NCI-H2196 treated with DMSO at 0.1 percent for 48 hours (cell line): ENCODE measurements at regions not wholly inside any gene's neighbourhood (a gene's known extent, or its start where the extent isn't known, plus 50 kb on each side); places are given as distances from the start of the nearest gene placed in this dataset.
"Not testable (repeated sequence)": the region's sequence is repeated elsewhere in the genome, so short reads cannot be mapped to it uniquely, and the experiment has no call there.

Source experiments
- DNase-seq: peaks from one replicate; lab custom pipeline; 2025; ENCODE audit not compliant: unreplicated experiment; lab: John Stamatoyannopoulos, UW

DNA sequence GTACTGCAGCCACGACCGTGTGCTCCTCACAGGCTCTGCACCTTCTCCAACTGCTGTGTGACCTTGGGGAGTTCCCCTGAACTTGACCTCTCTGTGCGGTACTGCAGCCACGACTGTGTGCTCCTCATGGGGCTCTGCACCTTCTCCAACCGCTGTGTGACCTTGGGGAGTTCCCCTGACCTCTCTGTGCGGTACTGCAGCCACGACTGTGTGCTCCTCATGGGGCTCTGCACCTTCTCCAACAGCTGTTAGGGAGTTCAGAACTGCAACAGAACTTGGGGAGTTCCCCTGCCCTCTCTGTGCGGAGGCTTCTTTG, 294.6 kb downstream of the NDUFA10 start:
- DNase-seq = not testable (repeated sequence)

DNA sequence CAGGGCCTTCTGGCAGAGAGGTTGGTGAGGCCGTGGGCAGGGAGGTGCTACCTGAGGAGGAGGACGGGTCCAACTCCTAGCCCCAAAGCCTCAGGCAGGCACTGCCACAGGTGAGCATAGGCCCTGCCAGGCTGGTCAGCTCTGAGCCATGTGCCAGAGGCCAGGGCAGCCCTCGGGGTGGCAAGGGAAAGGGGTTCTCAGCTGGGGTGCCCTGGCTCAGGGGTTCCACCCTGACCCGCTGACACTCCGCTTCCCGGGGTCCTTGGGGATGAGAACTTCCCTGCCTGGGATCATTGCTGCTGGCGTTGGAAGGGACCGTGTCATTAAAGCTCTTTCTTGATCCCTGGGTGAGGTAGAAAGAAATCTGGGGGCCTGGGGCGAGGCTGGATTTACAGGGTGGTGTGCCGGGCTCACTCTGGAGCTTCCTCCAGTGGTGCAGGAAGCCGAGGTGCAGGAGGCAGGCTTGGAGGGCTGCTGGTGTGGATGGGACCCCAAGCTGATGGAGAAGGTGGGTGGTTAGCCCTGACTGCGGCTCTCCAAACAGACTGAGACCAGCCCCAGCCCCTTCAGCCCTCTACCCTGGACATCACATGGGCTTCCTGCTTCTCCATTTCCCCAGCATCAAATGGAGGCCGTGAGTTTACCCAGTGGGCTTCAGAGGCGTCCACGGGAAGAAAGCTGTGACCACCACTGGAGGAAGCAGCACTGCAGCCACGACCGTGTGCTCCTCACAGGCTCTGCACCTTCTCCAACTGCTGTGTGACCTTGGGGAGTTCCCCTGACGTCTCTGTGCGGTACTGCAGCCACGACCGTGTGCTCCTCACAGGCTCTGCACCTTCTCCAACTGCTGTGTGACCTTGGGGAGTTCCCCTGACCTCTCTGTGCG, 295.2 kb downstream of the NDUFA10 start:
- DNase-seq = no peak

DNA sequence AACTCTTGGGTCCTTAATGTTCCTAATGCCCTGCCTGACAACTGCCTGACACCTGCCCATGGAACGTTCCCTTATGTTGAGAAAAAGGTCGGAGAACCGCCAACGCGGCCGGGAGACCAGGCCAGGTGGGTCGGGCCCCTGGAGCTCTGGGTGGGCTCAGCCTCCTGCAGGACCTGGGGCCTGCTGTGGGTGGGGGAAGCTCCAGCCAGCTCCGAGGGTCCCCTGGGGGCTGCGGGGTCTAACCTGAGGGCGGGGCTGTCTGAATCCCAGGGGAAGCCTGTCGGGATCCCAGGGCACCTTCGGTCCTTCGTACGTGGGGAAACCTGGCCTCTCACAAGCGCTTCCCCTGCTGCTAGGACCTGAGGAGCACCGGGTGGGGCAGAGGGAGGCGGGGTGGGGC, 296.0 kb downstream of the NDUFA10 start:
- DNase-seq = no peak

DNA sequence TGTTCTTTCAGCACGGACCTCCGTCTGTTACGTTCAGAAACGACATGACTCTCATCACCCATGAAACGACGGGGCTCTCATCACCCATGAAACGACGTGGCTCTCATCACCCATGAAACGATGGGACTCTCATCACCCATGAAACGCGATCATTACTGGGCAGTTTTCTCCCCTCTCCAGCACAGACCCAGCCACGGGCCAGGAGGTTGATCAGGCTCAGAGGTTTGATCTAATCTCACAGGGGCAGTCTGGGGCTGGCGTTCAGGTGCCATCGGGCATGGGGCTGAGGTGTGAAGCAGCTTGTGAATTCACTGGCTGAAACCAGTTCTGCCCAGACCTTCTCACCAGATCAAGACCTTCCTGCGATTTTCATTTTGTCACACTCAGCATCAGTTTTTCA, 296.4 kb downstream of the NDUFA10 start:
- DNase-seq = no peak

DNA sequence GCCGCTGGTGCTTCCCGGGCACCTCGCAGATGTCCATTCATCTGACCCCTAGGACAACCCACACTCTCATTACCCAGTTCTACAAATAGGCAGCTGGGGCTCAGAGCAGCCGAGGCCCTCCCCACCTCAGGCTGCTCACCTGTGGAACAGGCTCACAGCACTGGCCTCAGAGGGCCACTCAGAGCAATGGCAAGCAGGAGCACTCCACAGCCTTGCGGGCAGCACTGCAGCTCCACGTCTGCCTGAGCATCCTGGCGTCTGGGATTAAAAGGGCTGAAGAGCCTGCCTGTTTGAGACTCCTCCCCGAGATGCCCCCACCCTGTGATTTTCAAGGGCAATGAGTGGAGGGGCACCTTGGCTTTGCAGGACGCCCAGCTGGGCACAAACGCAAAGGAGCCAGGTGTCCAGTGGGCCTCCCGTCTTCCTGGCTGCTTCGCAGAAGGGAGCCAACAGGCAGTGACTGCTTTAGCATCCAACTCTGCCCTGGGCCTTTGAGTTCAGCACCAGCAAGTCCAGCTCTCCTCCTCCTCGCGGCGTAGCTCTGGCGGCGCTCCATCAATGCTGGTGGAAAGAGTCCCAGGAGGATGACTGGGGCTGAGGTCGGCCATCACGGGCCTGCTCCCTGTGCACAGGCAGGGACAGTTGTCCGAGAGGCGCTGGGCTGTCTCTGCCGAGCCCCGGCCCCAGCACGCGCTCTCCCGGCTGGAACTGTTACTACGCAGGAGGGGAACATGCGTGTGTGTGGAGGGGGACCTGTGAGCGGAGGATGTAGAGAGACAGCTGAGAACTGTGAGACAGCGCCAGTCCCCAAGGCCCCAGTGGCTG, 297.2 kb downstream of the NDUFA10 start:
- peak; percentile 9 for DNase-seq

DNA sequence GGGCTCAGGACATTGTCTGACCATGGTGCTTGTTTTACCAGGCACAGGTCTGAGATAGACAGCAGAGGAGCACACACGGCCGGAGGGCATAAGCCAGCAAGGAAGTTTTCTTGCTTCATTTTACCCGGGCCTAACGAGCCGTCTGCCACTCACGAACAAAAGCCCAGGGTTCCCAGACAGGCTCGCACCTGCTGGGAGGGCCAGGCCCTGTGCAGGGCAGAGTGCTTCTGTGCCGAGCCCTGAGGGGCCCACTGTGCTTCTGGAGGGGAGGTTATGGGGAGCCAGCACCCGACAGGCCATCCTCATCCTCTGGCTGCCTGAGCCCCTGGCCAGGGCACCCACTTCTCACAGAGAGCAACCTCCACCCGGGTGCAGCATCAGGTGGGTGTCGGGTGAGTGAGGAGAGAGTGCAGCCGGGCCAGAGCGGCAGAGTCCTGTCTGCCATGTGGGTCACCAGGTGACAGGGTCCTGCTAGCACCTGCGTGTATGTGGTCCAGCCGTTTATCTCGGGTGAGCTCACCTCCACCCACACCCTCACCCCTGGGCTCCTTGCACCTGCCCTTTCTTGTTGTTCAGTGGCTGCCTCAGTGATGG, 297.9 kb downstream of the NDUFA10 start:
- DNase-seq = no peak

DNA sequence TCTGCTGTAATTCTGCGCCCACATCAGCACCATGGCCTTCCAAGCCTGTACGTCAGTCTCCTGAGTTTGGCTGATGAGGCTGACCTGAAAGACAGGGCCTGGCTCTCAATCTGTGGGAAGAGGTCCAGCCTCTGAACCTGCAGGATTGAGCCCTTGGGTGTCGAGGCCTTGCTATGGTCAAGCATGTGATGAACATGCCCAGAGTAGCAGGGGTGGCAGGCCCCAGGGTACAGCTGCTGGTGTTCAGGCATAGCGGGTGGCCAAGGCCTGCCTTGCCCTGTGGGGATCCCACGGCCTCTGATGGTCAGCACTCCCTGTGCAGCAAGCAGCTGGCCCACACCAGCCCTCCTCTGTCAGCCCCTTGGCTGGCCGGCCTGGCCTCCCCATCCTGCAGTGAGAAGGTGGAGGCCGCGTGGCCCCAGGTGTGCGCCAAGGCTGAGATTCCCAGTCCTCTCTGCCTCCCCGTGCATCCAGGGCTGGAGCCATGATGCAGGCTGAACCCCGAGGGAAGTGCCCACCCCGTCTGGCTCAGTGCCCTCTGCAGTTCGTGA, 298.4 kb downstream of the NDUFA10 start:
- DNase-seq = no peak

DNA sequence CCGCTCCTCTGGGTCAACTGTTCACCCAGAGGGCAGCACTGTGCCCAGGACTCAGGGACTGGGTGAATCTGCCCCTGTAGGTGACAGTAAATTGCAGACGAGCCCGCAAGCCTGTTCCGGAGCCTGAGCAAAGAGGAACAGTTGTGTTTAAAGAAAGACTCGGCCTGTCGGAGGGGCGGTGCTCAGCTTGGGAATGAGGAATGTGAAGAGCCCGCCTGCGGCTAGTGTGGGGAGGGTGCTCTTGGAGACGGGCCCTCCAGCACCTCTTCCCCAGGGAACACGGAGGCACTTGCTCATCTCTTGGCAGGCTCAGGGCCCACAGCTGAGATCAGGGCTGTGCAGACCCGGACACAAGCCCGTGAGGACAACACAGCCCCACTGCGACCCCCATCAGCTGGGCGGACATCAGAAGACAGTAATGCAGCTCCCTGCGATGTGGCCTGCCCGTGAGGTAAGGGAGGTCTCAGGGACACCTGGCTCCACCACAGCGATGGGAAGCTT, 299.0 kb downstream of the NDUFA10 start:
- no peak for DNase-seq

DNA sequence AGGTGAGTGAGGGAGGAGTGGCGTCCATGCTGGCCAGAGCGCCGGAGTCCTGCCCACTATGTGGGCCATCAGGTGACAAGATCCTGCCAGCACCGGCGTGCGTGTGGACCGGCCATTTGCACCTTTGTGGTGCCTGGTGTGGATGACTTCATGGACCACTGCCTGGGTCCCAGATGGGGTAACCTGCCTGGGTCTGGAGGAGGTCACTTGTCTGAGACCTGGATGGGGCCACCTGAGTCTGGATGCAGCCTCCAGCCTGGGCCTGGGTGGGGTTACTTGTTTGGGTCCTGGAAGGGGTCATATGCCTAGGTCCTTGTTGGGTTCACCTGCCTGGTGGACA, 299.6 kb downstream of the NDUFA10 start:
- DNase-seq = no peak

DNA sequence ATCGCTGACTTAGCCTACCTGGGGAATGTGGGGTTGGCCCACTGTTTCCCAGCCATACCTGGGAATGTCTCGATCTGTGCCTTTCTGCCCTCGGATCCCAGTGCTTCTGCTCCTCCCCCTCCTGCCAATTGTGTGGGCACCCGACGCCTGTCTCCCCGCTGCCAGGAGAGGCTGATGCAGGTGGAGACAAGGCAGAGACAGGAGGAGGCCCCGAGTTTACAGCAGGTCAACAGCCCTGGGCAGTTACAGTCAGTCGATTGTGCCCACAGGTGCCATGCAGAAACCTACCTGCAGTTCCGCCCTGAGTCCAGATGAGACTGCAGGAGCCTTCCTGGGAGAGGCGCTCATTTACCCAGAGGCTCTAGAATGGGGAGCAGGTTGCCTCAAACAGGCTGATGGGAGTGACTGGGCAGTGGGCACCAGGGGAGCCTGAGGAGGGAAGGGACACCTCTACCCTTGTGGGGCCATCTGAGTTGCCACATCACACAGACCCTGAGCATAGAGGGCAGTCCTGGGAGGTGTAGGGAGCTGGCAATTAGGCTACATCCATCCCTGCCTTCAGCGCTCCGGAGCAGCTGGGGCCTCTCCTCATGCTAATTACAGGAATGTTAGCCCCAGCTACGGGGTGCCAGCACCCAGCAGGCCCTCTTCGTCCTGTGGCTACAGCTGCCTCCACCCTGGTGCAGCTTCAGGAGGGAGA, 300.1 kb downstream of the NDUFA10 start:
- no peak for DNase-seq

DNA sequence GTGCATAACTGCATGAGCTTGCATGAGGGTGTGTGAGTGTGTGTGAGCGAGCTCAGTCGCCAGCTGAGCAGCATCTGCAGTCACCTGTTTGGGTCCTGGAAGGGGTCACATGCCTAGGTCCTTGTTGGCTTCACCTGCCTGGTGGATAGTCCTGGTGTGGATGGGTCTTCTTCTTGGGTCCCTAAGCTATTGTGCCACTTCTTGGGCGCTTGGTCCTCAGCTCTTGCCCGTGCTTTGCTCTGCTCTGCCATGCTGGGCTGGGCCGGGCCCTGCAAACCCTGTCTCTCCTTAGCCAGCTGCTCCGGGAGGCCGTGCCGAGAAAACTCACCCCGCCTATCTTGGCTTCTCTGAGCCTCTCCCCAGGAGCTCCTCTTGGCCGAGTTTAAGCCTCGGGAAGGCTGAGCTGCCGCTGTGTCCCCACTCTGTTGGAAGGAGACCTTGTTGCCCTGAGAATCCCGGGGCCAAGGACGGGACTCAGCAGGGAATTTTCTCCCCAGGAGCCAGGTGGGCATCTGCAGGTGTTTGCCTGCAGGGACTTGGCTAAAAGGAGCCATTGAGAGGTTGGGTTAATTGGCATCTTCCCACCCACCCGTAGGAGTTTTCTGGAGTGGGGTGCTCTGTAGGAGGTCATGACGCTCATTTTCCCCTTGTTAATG, 300.8 kb downstream of the NDUFA10 start:
- DNase-seq = no peak

DNA sequence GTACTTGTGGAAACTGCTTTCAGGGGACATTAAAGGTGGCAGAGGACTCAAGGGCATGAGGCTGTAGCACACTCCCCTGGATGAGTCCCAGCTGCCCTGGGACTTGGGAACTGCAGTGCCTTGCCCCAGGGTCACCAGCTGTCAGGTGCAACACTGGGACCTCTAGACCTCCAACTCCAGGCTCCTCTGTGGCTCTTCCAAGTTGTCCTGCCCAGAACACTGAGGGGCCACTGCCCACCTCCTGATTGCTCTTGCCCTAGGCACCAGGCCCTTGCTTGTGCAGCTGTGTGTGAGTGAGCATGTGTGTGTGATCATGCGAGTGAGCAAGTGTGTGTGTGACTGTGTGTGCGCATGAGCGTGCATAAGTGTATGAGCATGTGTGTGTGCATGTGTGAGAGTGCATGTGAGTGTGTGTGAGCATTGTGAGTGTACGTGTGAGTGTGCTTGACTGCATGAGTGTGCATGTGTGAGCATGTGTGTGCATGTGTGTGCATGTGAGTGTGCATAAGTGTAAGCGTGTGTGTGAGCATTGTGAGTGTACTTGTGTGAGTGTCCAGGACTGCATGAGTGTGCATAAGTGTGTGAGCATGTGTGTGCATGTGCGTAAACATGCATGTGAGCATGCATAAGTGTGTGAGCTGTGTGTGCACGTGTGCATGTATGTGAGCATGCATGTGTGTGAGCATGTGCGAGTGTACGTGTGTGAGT, 301.5 kb downstream of the NDUFA10 start:
- DNase-seq = no peak

DNA sequence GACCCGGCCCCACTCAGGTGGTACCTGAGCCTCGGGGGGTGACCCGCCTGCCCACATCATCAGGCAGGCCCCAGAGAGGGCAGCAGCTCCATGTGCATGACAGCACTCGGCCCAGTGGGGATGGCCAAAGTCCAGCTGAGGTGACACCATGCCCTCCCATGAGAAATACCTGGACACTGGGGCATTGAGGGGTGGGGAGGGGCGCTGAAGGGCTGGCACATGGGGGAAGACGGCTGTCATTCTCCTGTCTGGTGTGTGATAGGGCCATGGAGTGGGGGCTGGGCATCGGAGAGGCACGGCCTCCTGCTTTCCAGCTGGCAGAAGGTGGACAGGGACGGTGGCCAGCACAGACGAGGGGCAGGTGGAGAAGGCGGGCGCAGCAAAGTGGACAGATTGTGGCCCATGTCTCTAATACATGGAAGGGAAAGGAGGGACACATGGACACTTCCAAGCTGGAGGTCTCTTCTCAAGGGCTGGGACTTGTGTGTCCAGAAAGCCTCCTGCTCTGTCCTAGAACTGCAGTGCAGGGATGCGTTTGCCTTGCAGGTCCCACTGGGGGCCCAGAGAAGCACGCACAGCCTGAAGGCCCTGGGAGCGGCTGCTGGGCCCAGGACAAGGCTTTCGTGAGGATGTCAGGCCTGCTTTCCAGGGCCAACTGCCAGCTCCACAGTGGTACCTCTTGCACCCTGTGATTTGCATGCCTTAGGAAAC, 302.2 kb downstream of the NDUFA10 start:
- no peak for DNase-seq

DNA sequence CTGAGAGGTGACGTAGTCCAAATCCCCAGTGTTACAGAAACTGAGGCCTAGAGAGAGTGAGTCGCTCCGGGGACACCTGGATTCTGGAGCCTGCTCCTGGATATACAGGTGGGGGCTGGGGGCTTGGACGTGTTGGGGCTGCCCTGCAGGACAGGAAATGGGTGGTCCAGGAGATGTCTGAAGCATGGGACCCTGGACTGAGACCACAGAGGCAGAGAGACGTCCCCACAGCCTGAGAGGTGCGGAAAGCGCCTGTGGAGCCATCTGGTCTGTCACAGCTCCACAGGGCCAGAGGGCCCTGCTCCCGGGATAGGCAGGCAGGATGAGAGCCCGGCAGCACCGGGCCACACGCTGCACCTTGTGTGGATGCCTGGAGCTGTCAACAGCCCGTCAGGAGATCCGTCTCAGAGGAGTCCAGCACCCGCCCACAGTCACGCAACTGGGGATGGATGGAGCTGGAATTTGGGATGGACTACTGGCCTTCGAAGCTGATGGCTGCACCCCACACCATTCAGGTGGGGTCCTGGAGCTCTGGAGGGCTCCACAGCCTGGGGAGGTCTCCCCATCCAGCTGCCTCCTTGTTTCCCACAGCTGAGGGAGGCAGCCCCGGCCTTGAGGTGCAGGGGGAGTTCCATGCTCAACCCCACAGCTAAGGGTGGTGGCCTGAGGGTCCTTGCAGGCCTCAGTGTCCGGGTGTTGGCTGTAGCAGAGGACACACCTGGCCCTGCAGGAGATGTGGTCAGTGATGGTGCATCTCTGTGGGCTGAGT, 303.0 kb downstream of the NDUFA10 start:
- DNase-seq = no peak

DNA sequence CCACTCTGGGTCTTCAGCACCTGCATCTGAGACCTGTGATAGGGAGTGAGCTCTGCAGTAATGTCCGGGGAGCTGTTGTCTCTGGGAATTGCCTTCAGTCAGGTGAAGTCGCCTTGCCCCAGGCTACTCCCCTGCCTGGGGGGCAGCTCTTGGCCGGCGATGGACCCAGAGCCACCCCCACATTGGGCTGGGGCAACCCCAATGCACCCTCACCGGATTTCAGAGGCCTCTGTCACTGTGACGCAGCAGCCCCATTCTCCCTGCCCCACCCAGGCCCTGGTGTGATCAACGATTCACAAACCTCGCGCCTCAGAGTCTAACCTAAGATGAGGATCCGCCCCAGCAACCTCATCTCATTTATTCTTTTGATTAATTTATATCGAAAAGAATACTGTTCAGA, 303.6 kb downstream of the NDUFA10 start:
- no peak for DNase-seq

DNA sequence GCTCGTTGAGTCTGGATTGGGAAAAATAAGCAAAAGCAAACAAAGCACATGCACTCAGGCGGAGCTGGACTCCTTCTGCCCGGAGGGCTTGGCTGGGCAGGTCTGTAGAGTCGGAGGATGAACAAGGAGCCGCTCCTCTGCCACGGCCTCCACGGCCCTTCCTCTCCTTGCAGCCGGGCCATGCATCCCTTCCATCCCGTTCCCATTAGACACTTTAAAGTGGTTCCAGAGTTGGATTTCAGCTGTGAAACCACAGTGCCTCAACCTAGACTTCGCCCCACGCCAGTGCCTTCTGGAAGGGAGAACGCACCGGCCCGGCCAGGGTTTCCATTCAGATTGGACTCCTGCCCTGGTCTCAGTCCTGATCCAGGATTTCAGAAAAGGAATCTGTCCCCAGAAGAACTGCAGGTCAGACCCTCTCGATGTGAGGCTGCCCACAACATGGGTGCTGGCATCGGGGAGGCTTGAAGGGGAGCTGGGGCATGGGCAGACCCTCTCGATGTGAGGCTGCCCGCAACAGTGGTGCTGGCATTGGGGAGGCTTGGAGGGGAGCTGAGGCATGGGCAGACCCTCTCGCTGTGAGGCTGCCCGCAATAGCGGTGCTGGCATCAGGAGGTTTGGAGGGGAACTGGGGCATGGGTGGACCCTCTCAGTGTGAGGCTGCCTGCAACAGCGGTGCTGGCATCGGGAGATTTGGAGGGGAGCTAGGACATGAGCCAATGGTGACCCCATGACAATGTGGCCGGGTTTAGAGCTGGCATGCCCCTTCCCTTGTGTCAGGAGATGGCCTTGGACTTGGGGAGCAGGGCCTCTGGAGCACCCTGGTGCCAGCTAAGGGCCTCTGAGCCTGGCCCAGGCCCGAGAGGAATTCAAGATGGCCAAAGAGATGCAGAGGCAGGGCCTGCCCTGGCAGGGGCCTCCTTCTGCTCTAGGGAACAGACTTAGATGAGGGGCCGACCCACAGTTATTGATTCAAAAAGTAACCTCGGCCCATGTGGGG, 304.5 kb downstream of the NDUFA10 start:
- no peak for DNase-seq

DNA sequence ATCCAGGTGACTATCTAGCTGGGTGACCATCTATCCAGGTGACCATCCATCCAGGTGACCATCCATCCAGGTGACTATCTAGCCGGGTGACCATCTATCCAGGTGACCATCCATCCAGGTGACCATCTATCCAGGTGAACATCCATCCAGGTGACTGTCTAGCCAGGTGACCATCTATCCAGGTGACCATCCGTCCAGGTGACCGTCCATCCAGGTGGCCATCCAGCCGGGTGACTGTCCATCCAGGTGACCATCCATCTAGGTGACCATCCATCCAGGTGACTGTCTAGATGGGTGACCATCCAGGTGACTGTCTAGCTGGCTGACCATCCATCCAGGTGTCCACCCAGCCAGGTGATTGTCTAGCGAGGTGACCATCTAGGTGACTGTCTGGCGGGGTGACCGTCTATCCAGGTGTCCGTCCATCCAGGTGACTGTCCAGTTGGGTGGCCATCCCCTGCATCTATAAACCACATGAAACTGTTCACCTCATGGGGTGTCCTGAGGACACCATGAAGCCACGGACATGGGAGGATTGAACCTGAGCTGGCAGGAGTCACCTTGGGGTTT, 305.3 kb downstream of the NDUFA10 start:
- no peak for DNase-seq
